SK-N-SH (cell line): ENCODE measurements at regions not wholly inside any gene's neighbourhood (a gene's known extent, or its start where the extent isn't known, plus 50 kb on each side); places are given as distances from the start of the nearest gene placed in this dataset.

ENCODE experiments used
- CTCF ChIA-PET: fragments of 300-600, 350-600 bp; formaldehyde crosslinking; extraction: SDS; loops from one replicate; lab custom pipeline; 2021; lab: Yijun Ruan, JAX
- POLR2A ChIA-PET: fragments of 350-600 bp; sonication (Branson Sonifier 250); formaldehyde crosslinking; extraction: SDS; loops from one replicate; lab custom pipeline; 2020; ENCODE audit warnings: antibody characterized with exemption, inconsistent platforms; lab: Yijun Ruan, JAX
- DNase-seq: peaks from one replicate; pipeline ENCODE4 v3.0.0; 2012
- H2AFZ ChIP-seq: fragments of 200-600 bp; sonication (generic); 2 replicates; pipeline ENCODE4 v1.8.1; 2016; ENCODE audit warnings: antibody characterized with exemption, mild to moderate bottlenecking, low read depth
- H3F3A ChIP-seq: fragments of 200-600 bp; sonication (generic); replicated peaks from 2 replicates; pipeline ENCODE3; 2016; ENCODE audit warnings: antibody characterized with exemption, mild to moderate bottlenecking; ENCODE audit not compliant: insufficient read depth
- H3K27ac ChIP-seq, 2 experiments: fragments of 200-500 bp in 1 of 2; fragments of 200-600 bp in 1 of 2; sonication (Bioruptor generic) in 1 of 2; sonication (generic), shearing (Covaris generic) in 1 of 2; 2 replicates each; pipeline versions ENCODE4 v1.5.1 to v1.6.1; 2014 to 2016; ENCODE audit warnings: low read depth in 2 of 2, inconsistent platforms in 1 of 2, low read length in 1 of 2, mild to moderate bottlenecking in 1 of 2, mixed read lengths in 1 of 2
- H3K27me3 ChIP-seq: fragments of 200-600 bp; sonication (generic), shearing (Covaris generic); 2 replicates; pipeline ENCODE4 v1.6.1; 2016; ENCODE audit warnings: mixed run types; ENCODE audit not compliant: insufficient read depth
- H3K36me3 ChIP-seq, 2 experiments: fragments of 200-500 bp in 1 of 2; fragments of 200-600 bp in 1 of 2; sonication (Bioruptor generic) in 1 of 2; sonication (generic) in 1 of 2; replicated peaks in 1 of 2; 2 replicates each; pipeline versions ENCODE3 to v1.5.1; 2014 to 2016; ENCODE audit warnings: low read length in 1 of 2, mild to moderate bottlenecking in 1 of 2; ENCODE audit not compliant: insufficient read depth in 2 of 2, control insufficient read depth in 1 of 2
- H3K4me1 ChIP-seq, 2 experiments: fragments of 200-500 bp in 1 of 2; fragments of 200-600 bp in 1 of 2; sonication (Bioruptor generic) in 1 of 2; sonication (generic), shearing (Covaris generic) in 1 of 2; 2 replicates each; pipeline versions ENCODE4 v1.5.1 to v1.6.1; 2014 to 2016; ENCODE audit warnings: low read depth in 1 of 2, low read length in 1 of 2, mixed run types in 1 of 2; ENCODE audit not compliant: insufficient read depth in 2 of 2, control insufficient read depth in 1 of 2
- H3K4me2 ChIP-seq: fragments of 200-600 bp; sonication (generic), shearing (Covaris generic); 2 replicates; pipeline ENCODE4 v1.6.1; 2017; ENCODE audit warnings: mixed run types
- H3K4me3 ChIP-seq, 2 experiments: fragments of 200-500 bp in 1 of 2; fragments of 200-600 bp in 1 of 2; sonication (Bioruptor generic) in 1 of 2; sonication (generic), shearing (Covaris generic) in 1 of 2; 2 replicates each; pipeline versions ENCODE4 v1.5.1 to v1.8.1; 2014 to 2016; ENCODE audit warnings: low read depth in 2 of 2, inconsistent platforms in 1 of 2, low read length in 1 of 2, mild to moderate bottlenecking in 1 of 2, mixed read lengths in 1 of 2, moderate library complexity in 1 of 2
- H3K79me2 ChIP-seq: fragments of 200-600 bp; sonication (generic); 2 replicates; pipeline ENCODE4 v1.8.1; 2017; ENCODE audit warnings: mild to moderate bottlenecking; ENCODE audit not compliant: insufficient read depth
- H3K9ac ChIP-seq: fragments of 200-600 bp; sonication (generic); 2 replicates; pipeline ENCODE4 v1.6.1; 2017; ENCODE audit warnings: mixed run types
- H3K9me2 ChIP-seq: fragments of 200-600 bp; sonication (generic); 2 replicates; pipeline ENCODE4 v1.6.1; 2017; ENCODE audit warnings: mixed run types
- H3K9me3 ChIP-seq: fragments of 200-600 bp; sonication (generic); 2 replicates; pipeline ENCODE4 v1.6.1; 2017; ENCODE audit warnings: mixed run types, mild to moderate bottlenecking, moderate library complexity
- H4K20me1 ChIP-seq: fragments of 200-600 bp; sonication (generic); 2 replicates; pipeline ENCODE4 v1.6.1; 2017; ENCODE audit warnings: mild to moderate bottlenecking, mixed run types; ENCODE audit not compliant: insufficient read depth
- ELF1 ChIP-seq: IDR thresholded peaks from 2 replicates; pipeline ENCODE4 v1.4.0; 2012
- EP300 ChIP-seq, 2 experiments: IDR thresholded peaks; 2 replicates each; pipeline versions ENCODE4 v1.4.0 to v1.6.1; 2012; ENCODE audit warnings: borderline replicate concordance in 1 of 2, low read depth in 1 of 2, low read length in 1 of 2
- FOXM1 ChIP-seq: IDR thresholded peaks from 2 replicates; pipeline ENCODE4 v1.4.0; 2012; ENCODE audit warnings: low read depth, mild to moderate bottlenecking
- GABPA ChIP-seq: IDR thresholded peaks from 2 replicates; pipeline ENCODE4 v1.4.0; 2012; ENCODE audit warnings: low read depth, mild to moderate bottlenecking
- GATA2 ChIP-seq: sonication (generic); formaldehyde crosslinking; IDR thresholded peaks from 2 replicates; pipeline ENCODE4 v1.5.0; 2020; ENCODE audit warnings: mild to moderate bottlenecking, missing genetic modification reagents
- MEF2A ChIP-seq: IDR thresholded peaks from 2 replicates; pipeline ENCODE4 v1.4.0; 2012; ENCODE audit warnings: low read depth, borderline replicate concordance
- MXI1 ChIP-seq: IDR thresholded peaks from 2 replicates; pipeline ENCODE4 v1.6.1; 2012; ENCODE audit warnings: mild to moderate bottlenecking, low read depth, low read length, improper control_type of control experiment
- PBX3 ChIP-seq: IDR thresholded peaks from 2 replicates; pipeline ENCODE4; 2012
- RAD21 ChIP-seq: IDR thresholded peaks from 2 replicates; pipeline ENCODE4 v1.6.1; 2012; ENCODE audit warnings: mild to moderate bottlenecking, low read length
- REST ChIP-seq: IDR thresholded peaks from 2 replicates; pipeline ENCODE4 v1.6.1; 2012; ENCODE audit warnings: mild to moderate bottlenecking, low read depth, low read length, moderate library complexity
- RFX5 ChIP-seq: IDR thresholded peaks from 2 replicates; pipeline ENCODE4 v1.6.1; 2012; ENCODE audit warnings: mild to moderate bottlenecking, improper control_type of control experiment, low read length
- RXRA ChIP-seq: IDR thresholded peaks from 2 replicates; pipeline ENCODE4 v1.4.0; 2012; ENCODE audit warnings: low read depth, mild to moderate bottlenecking, borderline replicate concordance
- SIN3A ChIP-seq: IDR thresholded peaks from 2 replicates; pipeline ENCODE4 v1.6.1; 2012; ENCODE audit warnings: low read depth, mild to moderate bottlenecking, low read length, moderate library complexity, borderline replicate concordance
- TEAD4 ChIP-seq: IDR thresholded peaks from 2 replicates; pipeline ENCODE4 v1.4.0; 2012; ENCODE audit warnings: mild to moderate bottlenecking, borderline replicate concordance; ENCODE audit not compliant: insufficient read depth
- WGBS: methylation state at CpG from one replicate; pipeline ENCODE4 v1.1.6; 2017; ENCODE audit warnings: low lambda C conversion rate; 5-methylcytosine and 5-hydroxymethylcytosine counted together
- TF ChIP-seq, protein P1 (sequence below): IDR thresholded peaks from 2 replicates; pipeline ENCODE4 v1.4.0; 2012; ENCODE audit warnings: low read depth, borderline replicate concordance
- TF ChIP-seq, protein P2 (sequence below): IDR thresholded peaks from 2 replicates; pipeline ENCODE4 v1.4.0; 2012; ENCODE audit warnings: low read depth, borderline replicate concordance
- TF ChIP-seq, protein P3 (sequence below): IDR thresholded peaks from 2 replicates; pipeline ENCODE4 v1.4.0; 2012; ENCODE audit warnings: low read depth

GRCh38 chr17:72516772-72517399, 396.1 kb downstream of the SOX9 start:
- no peak overlapping the region for H3K4me2 ChIP-seq
- H4K20me1 ChIP-seq: no peaks in the 10 kb centered on the region
- no peak overlapping the region for H3K9ac ChIP-seq

DNA sequence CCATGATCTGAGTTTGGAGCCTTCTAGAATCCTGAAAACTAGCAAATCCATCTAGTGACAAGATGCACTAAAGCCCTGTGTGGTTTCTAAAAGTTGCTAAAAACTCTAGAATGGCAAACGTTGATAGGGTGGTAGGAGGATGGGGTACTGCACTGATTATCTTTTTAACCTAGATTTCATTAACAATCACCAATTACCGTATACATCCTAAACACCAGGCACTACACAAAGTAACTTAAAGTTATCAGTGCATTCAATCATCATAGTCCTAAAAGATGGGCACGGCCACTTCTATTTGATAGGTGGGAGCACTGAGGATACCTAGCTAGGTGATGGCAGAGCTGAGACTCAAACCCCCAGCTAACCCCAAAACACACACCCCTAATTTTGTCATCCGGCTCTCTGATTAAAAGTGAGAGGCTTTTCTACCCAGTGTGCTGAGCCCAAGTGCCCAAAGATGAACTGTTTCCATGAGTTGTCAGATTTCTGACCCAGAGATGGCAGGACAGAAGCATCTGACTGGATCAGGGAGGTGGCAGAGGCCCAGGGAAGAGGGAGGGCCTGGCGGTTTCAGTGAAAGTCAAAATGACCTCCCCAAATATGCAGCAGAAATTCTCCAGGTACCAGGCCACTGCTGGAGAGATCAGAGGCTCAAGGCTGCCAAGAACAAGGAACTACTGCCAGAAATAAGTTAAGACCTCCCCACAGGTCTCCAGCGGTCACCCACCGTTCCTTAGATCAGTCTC, 396.8 kb downstream of the SOX9 start:
- TF ChIP-seq, protein P1, sequence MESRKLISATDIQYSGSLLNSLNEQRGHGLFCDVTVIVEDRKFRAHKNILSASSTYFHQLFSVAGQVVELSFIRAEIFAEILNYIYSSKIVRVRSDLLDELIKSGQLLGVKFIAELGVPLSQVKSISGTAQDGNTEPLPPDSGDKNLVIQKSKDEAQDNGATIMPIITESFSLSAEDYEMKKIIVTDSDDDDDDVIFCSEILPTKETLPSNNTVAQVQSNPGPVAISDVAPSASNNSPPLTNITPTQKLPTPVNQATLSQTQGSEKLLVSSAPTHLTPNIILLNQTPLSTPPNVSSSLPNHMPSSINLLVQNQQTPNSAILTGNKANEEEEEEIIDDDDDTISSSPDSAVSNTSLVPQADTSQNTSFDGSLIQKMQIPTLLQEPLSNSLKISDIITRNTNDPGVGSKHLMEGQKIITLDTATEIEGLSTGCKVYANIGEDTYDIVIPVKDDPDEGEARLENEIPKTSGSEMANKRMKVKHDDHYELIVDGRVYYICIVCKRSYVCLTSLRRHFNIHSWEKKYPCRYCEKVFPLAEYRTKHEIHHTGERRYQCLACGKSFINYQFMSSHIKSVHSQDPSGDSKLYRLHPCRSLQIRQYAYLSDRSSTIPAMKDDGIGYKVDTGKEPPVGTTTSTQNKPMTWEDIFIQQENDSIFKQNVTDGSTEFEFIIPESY: no peak
- TF ChIP-seq RFX5 (no peak), SIN3A (no peak), MEF2A (no peak), GATA2 (no peak), TEAD4 (no peak), MXI1 (no peak), GABPA (no peak), FOXM1 (no peak), RAD21 (no peak), EP300 (IDR thresholded peaks at IDR 0.05; ENCODE audit: borderline replicate concordance in 1 of 2, low read depth in 1 of 2, low read length in 1 of 2) (no peak), PBX3 (no peak), REST (no peak)
- TF ChIP-seq, protein P2, sequence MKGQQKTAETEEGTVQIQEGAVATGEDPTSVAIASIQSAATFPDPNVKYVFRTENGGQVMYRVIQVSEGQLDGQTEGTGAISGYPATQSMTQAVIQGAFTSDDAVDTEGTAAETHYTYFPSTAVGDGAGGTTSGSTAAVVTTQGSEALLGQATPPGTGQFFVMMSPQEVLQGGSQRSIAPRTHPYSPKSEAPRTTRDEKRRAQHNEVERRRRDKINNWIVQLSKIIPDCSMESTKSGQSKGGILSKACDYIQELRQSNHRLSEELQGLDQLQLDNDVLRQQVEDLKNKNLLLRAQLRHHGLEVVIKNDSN: no peak
- H3K9me3 ChIP-seq: no peaks in the 10 kb centered on the region
- H4K20me1 ChIP-seq: no peaks in the 10 kb centered on the region
- no peak overlapping the region for H2AFZ ChIP-seq
- H3K27me3 ChIP-seq: no peaks in the 10 kb centered on the region
- ChIA-PET CTCF (no interaction called here), POLR2A (no interaction called here)
- H3K36me3 ChIP-seq: no peaks in the 10 kb centered on the region
- H3K4me1 ChIP-seq: peaks cover 9 to 22% of the 10 kb centered on the region in 2 experiments; a peak in 3 of 4 replicates
- peaks cover 56% of the 10 kb centered on the region for H3K79me2 ChIP-seq
- 71% methylated on average over 7 of the region's 7 CpGs for WGBS
- no peak overlapping the region for H3K4me2 ChIP-seq
- no peaks in the 10 kb centered on the region for H3K9me2 ChIP-seq
- H3K9ac ChIP-seq: no peak overlapping the region
- no peak overlapping the region for H3K27ac ChIP-seq
- no peak for DNase-seq
- H3K4me3 ChIP-seq: no peak overlapping the region
- H3F3A ChIP-seq: no peaks in the 10 kb centered on the region

More at GRCh38 chr17:72516772-72517399, 396.1 kb downstream of the SOX9 start:
- no peak overlapping the region for H2AFZ ChIP-seq
- TF ChIP-seq, protein P3, sequence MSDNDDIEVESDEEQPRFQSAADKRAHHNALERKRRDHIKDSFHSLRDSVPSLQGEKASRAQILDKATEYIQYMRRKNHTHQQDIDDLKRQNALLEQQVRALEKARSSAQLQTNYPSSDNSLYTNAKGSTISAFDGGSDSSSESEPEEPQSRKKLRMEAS: no peak
- TF ChIP-seq RXRA: no peak
- no peak for TF ChIP-seq ELF1
- no peak for TF ChIP-seq GATA2
- TF ChIP-seq FOXM1: no peak
- no peak overlapping the region for H3K4me3 ChIP-seq
- H3K9me3 ChIP-seq: no peaks in the 10 kb centered on the region
- H3K36me3 ChIP-seq: no peaks in the 10 kb centered on the region
- WGBS: 89% methylated on average over 15 of the region's 15 CpGs
- H3K27ac ChIP-seq: no peak overlapping the region
- POLR2A ChIA-PET: no interaction called here
- peaks cover 53% of the 10 kb centered on the region for H3K79me2 ChIP-seq
- peaks cover 9 to 22% of the 10 kb centered on the region in 2 experiments; a peak in 3 of 4 replicates for H3K4me1 ChIP-seq
- H3K9me2 ChIP-seq: no peaks in the 10 kb centered on the region
- H3K27me3 ChIP-seq: no peaks in the 10 kb centered on the region
- no peaks in the 10 kb centered on the region for H3F3A ChIP-seq
- no peak for DNase-seq
- CTCF ChIA-PET: no interaction called here
